ENCODE measurements at regions not wholly inside any gene's neighbourhood (a gene's known extent, or its start where the extent isn't known, plus 50 kb on each side); places are given as distances from the start of the nearest gene placed in this dataset.

GRCh38 chr2:207318181-207318628, 152.5 kb upstream of the KLF7 start (continued):
- TF ChIP-seq NFRKB (IDR thresholded peaks at IDR 0.05; ENCODE audit: low read depth) = no peak
- no peak for TF ChIP-seq ZBTB2 (IDR thresholded peaks at IDR 0.05)
- no peak for TF ChIP-seq RAD51 (IDR thresholded peaks at IDR 0.05; ENCODE audit: borderline replicate concordance, low read depth)
- TF ChIP-seq RBM14 (IDR thresholded peaks at IDR 0.05; ENCODE audit: borderline replicate concordance, insufficient read depth, low read depth, low read length) = no peak
- TF ChIP-seq ZNF398 (CRISPR knock-in tag; IDR thresholded peaks at IDR 0.05) = no peak
- no peak for TF ChIP-seq HNRNPL (IDR thresholded peaks at IDR 0.05; ENCODE audit: low read depth, low read length)
- TF ChIP-seq DDX20 (tag; IDR thresholded peaks at IDR 0.05; ENCODE audit: low read depth) = no peak
- TF ChIP-seq ETV1 (tag; conservative IDR thresholded peaks at IDR 0.05; ENCODE audit: low read depth) = no peak
- no peak for TF ChIP-seq SREBF2 (CRISPR knock-in tag; IDR thresholded peaks at IDR 0.05)
- TF ChIP-seq BCLAF1 (IDR thresholded peaks at IDR 0.05; ENCODE audit: borderline replicate concordance in 1 of 2, control insufficient read depth in 1 of 2, low read depth in 2 of 2, low read length in 1 of 2) = no peak

All from K562 (cell line).